Testis (tissue), 2 donors: ENCODE measurements at regions not wholly inside any gene's neighbourhood (a gene's known extent, or its start where the extent isn't known, plus 50 kb on each side); places are given as distances from the start of the nearest gene placed in this dataset.

ENCODE experiments used
- DNase-seq: peaks from one replicate; pipeline ENCODE4 v3.0.0-alpha.2; 2019
- H3K27ac ChIP-seq, 2 donors: fragments of 200-600 bp; sonication (generic); one replicate each; pipeline ENCODE4 v1.5.1; 2019
- H3K27me3 ChIP-seq: fragments of 200-600 bp; sonication (generic); one replicate; pipeline ENCODE4 v1.5.1; 2019
- H3K36me3 ChIP-seq: fragments of 200-600 bp; sonication (generic); one replicate; pipeline ENCODE4 v1.5.1; 2017; ENCODE audit warnings: low read depth; ENCODE audit errors: missing control alignments
- H3K4me1 ChIP-seq: fragments of 200-600 bp; sonication (generic); one replicate; pipeline ENCODE4 v1.5.1; 2019
- H3K4me3 ChIP-seq, 2 donors: fragments of 200-600 bp; sonication (generic); one replicate each; pipeline ENCODE4 v1.5.1; 2017 to 2019
- H3K9me3 ChIP-seq: fragments of 200-600 bp; sonication (generic); one replicate; pipeline ENCODE4 v1.5.1; 2017
- POLR2A ChIP-seq: fragments of 450-650 bp; IDR thresholded peaks from one replicate; pipeline ENCODE4 v1.6.1; 2017; ENCODE audit warnings: antibody characterized with exemption, mild to moderate bottlenecking, moderate library complexity
- WGBS, 2 donors: methylation state at CpG; one replicate each; pipeline ENCODE4 v1.1.5; 2018; 5-methylcytosine and 5-hydroxymethylcytosine counted together
- intact Hi-C: fragments of 100-400 bp; cut with DNase I; formaldehyde crosslinking; loops from one replicate; pipeline ENCODE4 v1.15.1; 2023; ENCODE audit warnings: low total_unique reads
- TF ChIP-seq, protein P1 (sequence below), 3 experiments: fragments of 450-650 bp in 2 of 3; fragments of 200-600 bp in 1 of 3; sonication (generic) in 1 of 3; IDR thresholded peaks; one replicate each; pipeline ENCODE4 v1.5.1; 2016 to 2019; ENCODE audit warnings: antibody characterized with exemption in 3 of 3, mild to moderate bottlenecking in 2 of 3, moderate library complexity in 1 of 3

DNA sequence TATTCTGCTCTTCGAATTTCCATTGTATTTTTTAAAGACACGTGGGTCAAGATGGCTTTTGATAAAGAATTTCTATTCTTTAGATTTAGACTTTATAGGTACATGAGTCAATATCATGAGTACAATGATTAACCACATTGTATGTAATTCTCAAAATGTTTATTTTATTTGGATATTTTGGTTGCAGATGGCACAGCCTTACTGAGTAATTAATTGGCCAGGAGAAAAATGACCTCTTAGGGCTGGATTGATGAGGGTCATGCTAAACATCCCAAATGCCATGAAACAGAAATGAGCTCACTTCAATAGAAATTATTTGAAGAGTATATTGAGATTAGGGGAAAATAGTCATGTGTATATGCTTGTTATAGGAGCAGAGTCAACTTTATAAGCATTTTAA is 131.2 kb upstream of the CCN2 start:
- Histone ChIP-seq H3K9me3 (no peaks in the 10 kb centered on the region), H3K27me3 (no peaks in the 10 kb centered on the region), H3K27ac (no peak overlapping the region), H3K36me3 (no peaks in the 10 kb centered on the region), H3K4me3 (no peak overlapping the region), H3K4me1 (peaks cover 4% of the 10 kb centered on the region)
- WGBS, 2 donors, result 95 to 96% methylated on average over 2 of the region's 2 CpGs
- TF ChIP-seq, protein P1, sequence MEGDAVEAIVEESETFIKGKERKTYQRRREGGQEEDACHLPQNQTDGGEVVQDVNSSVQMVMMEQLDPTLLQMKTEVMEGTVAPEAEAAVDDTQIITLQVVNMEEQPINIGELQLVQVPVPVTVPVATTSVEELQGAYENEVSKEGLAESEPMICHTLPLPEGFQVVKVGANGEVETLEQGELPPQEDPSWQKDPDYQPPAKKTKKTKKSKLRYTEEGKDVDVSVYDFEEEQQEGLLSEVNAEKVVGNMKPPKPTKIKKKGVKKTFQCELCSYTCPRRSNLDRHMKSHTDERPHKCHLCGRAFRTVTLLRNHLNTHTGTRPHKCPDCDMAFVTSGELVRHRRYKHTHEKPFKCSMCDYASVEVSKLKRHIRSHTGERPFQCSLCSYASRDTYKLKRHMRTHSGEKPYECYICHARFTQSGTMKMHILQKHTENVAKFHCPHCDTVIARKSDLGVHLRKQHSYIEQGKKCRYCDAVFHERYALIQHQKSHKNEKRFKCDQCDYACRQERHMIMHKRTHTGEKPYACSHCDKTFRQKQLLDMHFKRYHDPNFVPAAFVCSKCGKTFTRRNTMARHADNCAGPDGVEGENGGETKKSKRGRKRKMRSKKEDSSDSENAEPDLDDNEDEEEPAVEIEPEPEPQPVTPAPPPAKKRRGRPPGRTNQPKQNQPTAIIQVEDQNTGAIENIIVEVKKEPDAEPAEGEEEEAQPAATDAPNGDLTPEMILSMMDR (IDR thresholded peaks at IDR 0.05), result no peak
- TF ChIP-seq POLR2A, result no peak
- intact Hi-C loops, result no loop called here
- DNase-seq, result no peak

DNA sequence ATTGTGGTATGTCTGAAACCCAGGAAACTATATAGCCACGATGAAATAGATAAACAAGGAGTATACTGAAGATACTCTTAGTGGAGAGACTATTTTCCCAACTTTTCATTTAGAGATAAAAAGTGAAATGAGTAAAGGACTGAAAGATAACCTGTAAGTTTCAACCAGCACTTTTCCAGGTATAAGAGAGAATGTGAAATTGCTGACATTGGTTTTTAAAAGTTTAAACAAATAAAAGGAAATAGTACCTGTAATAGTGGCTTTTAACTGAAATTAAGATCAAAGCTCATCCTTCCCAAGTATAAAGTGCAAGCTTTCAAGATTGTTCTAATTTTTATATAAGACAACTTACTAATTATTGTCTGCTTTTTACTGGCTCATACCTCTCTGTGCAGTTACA is 130.2 kb upstream of the CCN2 start:
- H3K9me3 ChIP-seq, result no peaks in the 10 kb centered on the region
- no peak overlapping the region for H3K4me3 ChIP-seq
- no peaks in the 10 kb centered on the region for H3K36me3 ChIP-seq
- H3K4me1 ChIP-seq, result peaks cover 4% of the 10 kb centered on the region
- intact Hi-C loops, result no loop called here
- no peak for TF ChIP-seq POLR2A
- TF ChIP-seq, protein P1 (IDR thresholded peaks at IDR 0.05), result no peak
- no peaks in the 10 kb centered on the region for H3K27me3 ChIP-seq
- WGBS, 2 donors, result 36 to 48% methylated on average over 1 of the region's 1 CpG
- no peak for DNase-seq
- H3K27ac ChIP-seq, result no peak overlapping the region

DNA sequence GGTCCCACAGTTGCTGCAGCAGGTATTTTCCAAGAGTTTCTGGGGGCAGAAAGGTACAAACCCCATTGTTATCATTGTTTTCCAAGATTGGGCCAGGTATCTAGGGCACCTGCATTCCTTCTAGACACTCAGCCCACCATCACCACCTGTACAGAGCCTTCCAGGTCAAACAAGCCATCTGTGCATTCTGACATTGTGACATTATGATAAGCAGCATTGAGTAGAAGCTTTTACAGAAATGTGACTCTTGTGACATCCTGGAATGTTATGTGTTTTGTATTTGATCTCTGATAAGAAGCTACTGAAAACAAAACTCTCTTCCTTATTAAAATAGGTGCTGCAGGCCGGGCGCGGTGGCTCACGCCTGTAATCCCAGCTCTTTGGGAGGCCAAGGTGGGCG is 128.1 kb upstream of the CCN2 start:
- no peak for TF ChIP-seq POLR2A
- TF ChIP-seq, protein P1 (IDR thresholded peaks at IDR 0.05), result no peak
- H3K4me1 ChIP-seq, result no peaks in the 10 kb centered on the region
- no peaks in the 10 kb centered on the region for H3K36me3 ChIP-seq
- no peak for DNase-seq
- no peaks in the 10 kb centered on the region for H3K27me3 ChIP-seq
- H3K4me3 ChIP-seq, result no peak overlapping the region
- intact Hi-C loops, result no loop called here
- H3K27ac ChIP-seq, result no peak overlapping the region
- WGBS, 2 donors, result 96 to 97% methylated on average over 5 of the region's 5 CpGs
- H3K9me3 ChIP-seq, result no peaks in the 10 kb centered on the region

DNA sequence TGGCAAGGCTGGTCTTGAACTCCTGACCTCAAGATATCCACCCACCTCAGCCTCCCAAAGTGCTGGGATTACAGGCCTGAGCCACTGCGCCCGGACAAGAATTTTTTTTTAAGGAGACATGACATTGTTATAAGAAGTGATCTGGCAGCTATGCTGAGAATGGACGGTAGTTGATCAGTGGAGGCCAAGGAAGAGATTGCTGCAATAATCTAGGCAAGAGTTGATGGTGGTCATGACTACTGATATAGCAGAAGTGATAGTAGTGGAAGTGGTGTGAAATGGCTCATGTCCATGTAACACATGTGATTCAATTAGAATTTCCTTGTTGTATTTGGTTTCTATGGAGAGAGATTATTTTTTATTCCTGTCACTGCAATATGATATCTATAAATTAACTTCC is 125.3 kb upstream of the CCN2 start:
- Histone ChIP-seq H3K36me3 (no peaks in the 10 kb centered on the region), H3K4me1 (no peaks in the 10 kb centered on the region), H3K4me3 (no peak overlapping the region), H3K9me3 (no peaks in the 10 kb centered on the region), H3K27ac (no peak overlapping the region), H3K27me3 (no peaks in the 10 kb centered on the region)
- intact Hi-C loops, result no loop called here
- WGBS, 2 donors, result 80 to 96% methylated on average over 3 of the region's 3 CpGs
- TF ChIP-seq, protein P1 (IDR thresholded peaks at IDR 0.05), result no peak
- no peak for TF ChIP-seq POLR2A
- DNase-seq, result no peak

DNA sequence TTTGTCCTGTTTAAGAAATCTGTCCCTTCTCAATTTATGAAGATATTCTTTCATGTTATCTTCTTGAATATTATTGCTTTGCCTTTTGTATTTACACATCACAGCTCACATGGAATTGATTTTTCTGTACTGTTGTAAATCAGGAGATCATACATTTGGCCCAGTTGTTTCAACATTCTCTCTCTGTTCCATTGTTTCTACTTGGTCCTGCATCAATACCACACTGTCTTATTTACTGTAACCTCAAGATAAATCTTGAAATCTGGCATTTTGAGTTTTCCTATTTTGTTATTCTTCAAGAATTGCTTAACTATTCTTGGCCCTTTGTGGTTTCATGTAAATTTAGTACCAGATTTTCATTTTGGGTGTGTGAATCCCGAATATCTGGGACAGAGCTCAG is 121.7 kb upstream of the CCN2 start:
- no peak overlapping the region for H3K4me3 ChIP-seq
- DNase-seq, result no peak
- H3K27me3 ChIP-seq, result no peaks in the 10 kb centered on the region
- no peaks in the 10 kb centered on the region for H3K4me1 ChIP-seq
- no peak overlapping the region for H3K27ac ChIP-seq
- no peaks in the 10 kb centered on the region for H3K36me3 ChIP-seq
- intact Hi-C loops, result no loop called here
- no peaks in the 10 kb centered on the region for H3K9me3 ChIP-seq
- 91 to 95% methylated on average over 1 of the region's 1 CpG for WGBS, 2 donors
- TF ChIP-seq POLR2A, result no peak
